Gastroesophageal sphincter (tissue), 3 donors: ENCODE measurements at regions not wholly inside any gene's neighbourhood (a gene's known extent, or its start where the extent isn't known, plus 50 kb on each side); places are given as distances from the start of the nearest gene placed in this dataset.

Experiments
- EP300 ChIP-seq: sonication (generic); formaldehyde crosslinking; IDR thresholded peaks from one replicate; pipeline ENCODE4 v1.6.1; 2017; ENCODE audit warnings: antibody characterized with exemption, mild to moderate bottlenecking
- POLR2A ChIP-seq, 2 donors: fragments of 450-650 bp; IDR thresholded peaks; one replicate each; pipeline ENCODE4 v1.6.1; 2017; ENCODE audit warnings: antibody characterized with exemption in 2 of 2, mild to moderate bottlenecking in 2 of 2, moderate library complexity in 1 of 2
- TF ChIP-seq, protein P1 (sequence below), 4 experiments: fragments of 200-600 bp in 2 of 4; fragments of 450-650 bp in 2 of 4; sonication (generic) in 1 of 4; IDR thresholded peaks; one replicate each; pipeline ENCODE4 v1.5.1; 2017 to 2019; ENCODE audit warnings: antibody characterized with exemption in 4 of 4, mild to moderate bottlenecking in 2 of 4, moderate library complexity in 2 of 4

DNA sequence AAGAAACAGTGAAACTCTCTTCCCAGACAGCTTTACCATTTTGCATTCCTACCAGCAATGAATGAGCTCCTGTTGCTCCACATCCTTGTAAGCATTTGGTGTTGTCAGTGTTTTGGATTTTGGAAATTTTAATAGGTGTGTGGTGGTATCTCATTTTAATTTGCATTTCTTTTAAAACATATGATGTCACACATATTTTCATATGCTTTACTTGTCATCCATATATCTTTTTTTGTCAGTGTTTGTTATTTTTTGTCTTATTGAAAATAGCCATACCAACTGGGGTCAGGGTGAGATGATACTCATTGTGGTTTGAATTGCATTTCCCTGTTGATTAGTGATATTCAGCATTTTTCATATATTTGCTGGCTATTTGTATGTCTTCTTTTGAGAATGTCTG is 119.5 kb upstream of the FOXA2 start:
- TF ChIP-seq EP300 (no peak), POLR2A (IDR thresholded peaks at IDR 0.05) (no peak)
- TF ChIP-seq, protein P1, sequence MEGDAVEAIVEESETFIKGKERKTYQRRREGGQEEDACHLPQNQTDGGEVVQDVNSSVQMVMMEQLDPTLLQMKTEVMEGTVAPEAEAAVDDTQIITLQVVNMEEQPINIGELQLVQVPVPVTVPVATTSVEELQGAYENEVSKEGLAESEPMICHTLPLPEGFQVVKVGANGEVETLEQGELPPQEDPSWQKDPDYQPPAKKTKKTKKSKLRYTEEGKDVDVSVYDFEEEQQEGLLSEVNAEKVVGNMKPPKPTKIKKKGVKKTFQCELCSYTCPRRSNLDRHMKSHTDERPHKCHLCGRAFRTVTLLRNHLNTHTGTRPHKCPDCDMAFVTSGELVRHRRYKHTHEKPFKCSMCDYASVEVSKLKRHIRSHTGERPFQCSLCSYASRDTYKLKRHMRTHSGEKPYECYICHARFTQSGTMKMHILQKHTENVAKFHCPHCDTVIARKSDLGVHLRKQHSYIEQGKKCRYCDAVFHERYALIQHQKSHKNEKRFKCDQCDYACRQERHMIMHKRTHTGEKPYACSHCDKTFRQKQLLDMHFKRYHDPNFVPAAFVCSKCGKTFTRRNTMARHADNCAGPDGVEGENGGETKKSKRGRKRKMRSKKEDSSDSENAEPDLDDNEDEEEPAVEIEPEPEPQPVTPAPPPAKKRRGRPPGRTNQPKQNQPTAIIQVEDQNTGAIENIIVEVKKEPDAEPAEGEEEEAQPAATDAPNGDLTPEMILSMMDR (IDR thresholded peaks at IDR 0.05), result no peak
